ENCODE measurements at regions not wholly inside any gene's neighbourhood (a gene's known extent, or its start where the extent isn't known, plus 50 kb on each side); places are given as distances from the start of the nearest gene placed in this dataset.

GRCh38 chr18:77455004-77455403, 205.4 kb downstream of the GALR1 start:
- no peak for TF ChIP-seq SMC3 (conservative IDR thresholded peaks at IDR 0.05; ENCODE audit: poor library complexity)
- TF ChIP-seq MXI1 (conservative IDR thresholded peaks at IDR 0.05; ENCODE audit: poor library complexity, severe bottlenecking) = no peak
- TF ChIP-seq EZH2 (IDR thresholded peaks at IDR 0.05; ENCODE audit: borderline replicate concordance, insufficient read depth, low read length, poor library complexity, severe bottlenecking) = no peak
- TF ChIP-seq RAD21 (conservative IDR thresholded peaks at IDR 0.05) = no peak
- no peak for TF ChIP-seq EP300 (conservative IDR thresholded peaks at IDR 0.05; ENCODE audit: poor library complexity, severe bottlenecking)
- no peak for TF ChIP-seq TAF1 (IDR thresholded peaks at IDR 0.05; ENCODE audit: low read depth)
- no peak for TF ChIP-seq CTCF (IDR thresholded peaks at IDR 0.05; ENCODE audit: poor library complexity, severe bottlenecking)
- TF ChIP-seq REST (IDR thresholded peaks at IDR 0.05; ENCODE audit: borderline replicate concordance) = no peak
- no peak for TF ChIP-seq POLR2AphosphoS5 (IDR thresholded peaks at IDR 0.05)
- Histone ChIP-seq H3K27ac (ENCODE audit: low read length) (no peak overlapping the region), H3K9me3 (ENCODE audit: low read length) (no peaks in the 10 kb centered on the region), H2AFZ (ENCODE audit: low read depth, low read length) (no peak overlapping the region), H3K9ac (ENCODE audit: low read length) (no peak overlapping the region), H3F3A (ENCODE audit: insufficient read depth, low read length, poor library complexity, severe bottlenecking) (no peaks in the 10 kb centered on the region), H3K79me2 (replicated peaks; ENCODE audit: insufficient read depth, low read length) (no peaks in the 10 kb centered on the region), H4K20me1 (ENCODE audit: insufficient read depth) (no peaks in the 10 kb centered on the region), H3K27me3 (ENCODE audit: insufficient read depth, low read depth, low read length) (no peaks in the 10 kb centered on the region), H3K4me3 (ENCODE audit: low read length) (no peak overlapping the region), H3K9me2 (ENCODE audit: insufficient read depth, low read length) (no peaks in the 10 kb centered on the region), H3K36me3 (ENCODE audit: insufficient read depth, low read length) (no peaks in the 10 kb centered on the region), H3K4me2 (ENCODE audit: low read length) (no peak overlapping the region)

GRCh38 chr18:77457681-77458080, 208.0 kb downstream of the GALR1 start:
- Histone ChIP-seq H3K27me3 (ENCODE audit: insufficient read depth, low read depth, low read length) (no peaks in the 10 kb centered on the region), H3K9me2 (ENCODE audit: insufficient read depth, low read length) (no peaks in the 10 kb centered on the region), H3K27ac (ENCODE audit: low read length) (no peak overlapping the region), H3K9me3 (ENCODE audit: low read length) (no peaks in the 10 kb centered on the region), H3K4me2 (ENCODE audit: low read length) (no peak overlapping the region), H3F3A (ENCODE audit: insufficient read depth, low read length, poor library complexity, severe bottlenecking) (no peaks in the 10 kb centered on the region), H2AFZ (ENCODE audit: low read depth, low read length) (no peak overlapping the region), H3K36me3 (ENCODE audit: insufficient read depth, low read length) (no peaks in the 10 kb centered on the region), H4K20me1 (ENCODE audit: insufficient read depth) (no peaks in the 10 kb centered on the region), H3K9ac (ENCODE audit: low read length) (no peak overlapping the region), H3K4me3 (ENCODE audit: low read length) (no peak overlapping the region), H3K79me2 (replicated peaks; ENCODE audit: insufficient read depth, low read length) (no peaks in the 10 kb centered on the region)
- TF ChIP-seq CTCF (IDR thresholded peaks at IDR 0.05; ENCODE audit: poor library complexity, severe bottlenecking) (no peak), EP300 (conservative IDR thresholded peaks at IDR 0.05; ENCODE audit: poor library complexity, severe bottlenecking) (no peak), SMC3 (conservative IDR thresholded peaks at IDR 0.05; ENCODE audit: poor library complexity) (no peak), EZH2 (IDR thresholded peaks at IDR 0.05; ENCODE audit: borderline replicate concordance, insufficient read depth, low read length, poor library complexity, severe bottlenecking) (no peak), RAD21 (conservative IDR thresholded peaks at IDR 0.05) (no peak), MXI1 (conservative IDR thresholded peaks at IDR 0.05; ENCODE audit: poor library complexity, severe bottlenecking) (no peak), TAF1 (IDR thresholded peaks at IDR 0.05; ENCODE audit: low read depth) (no peak), REST (IDR thresholded peaks at IDR 0.05; ENCODE audit: borderline replicate concordance) (no peak)
